ENCODE measurements at regions not wholly inside any gene's neighbourhood (a gene's known extent, or its start where the extent isn't known, plus 50 kb on each side); places are given as distances from the start of the nearest gene placed in this dataset.

- TF ChIP-seq MAX (IDR thresholded peaks at IDR 0.05) (no peak), ZBTB7A (IDR thresholded peaks at IDR 0.05; ENCODE audit: low read depth) (no peak), YY1 (IDR thresholded peaks at IDR 0.05; ENCODE audit: low read depth) (no peak), EP300 (IDR thresholded peaks at IDR 0.05; ENCODE audit: borderline replicate concordance) (no peak), RAD21 (IDR thresholded peaks at IDR 0.05; ENCODE audit: low read depth) (no peak), USF1 (IDR thresholded peaks at IDR 0.05) (no peak), CEBPB (IDR thresholded peaks at IDR 0.05) (no peak), TCF12 (IDR thresholded peaks at IDR 0.05; ENCODE audit: low read depth) (no peak), TAF1 (IDR thresholded peaks at IDR 0.05; ENCODE audit: low read depth) (no peak), CREB1 (IDR thresholded peaks at IDR 0.05; ENCODE audit: low read depth) (no peak), REST (IDR thresholded peaks at IDR 0.05; ENCODE audit: low read depth) (no peak)
Measured at GRCh38 chr14:45742187-45742586, 489.2 kb upstream of the MIS18BP1 start.
